A673 (cell line): ENCODE measurements at regions not wholly inside any gene's neighbourhood (a gene's known extent, or its start where the extent isn't known, plus 50 kb on each side); places are given as distances from the start of the nearest gene placed in this dataset.

ENCODE experiments used
- EZH2 ChIP-seq: fragments of 200-600 bp; sonication (generic); IDR thresholded peaks from 2 replicates; pipeline ENCODE4 v1.6.1; 2017; ENCODE audit warnings: borderline replicate concordance, low read depth, mild to moderate bottlenecking, mixed read lengths, antibody characterized with exemption, low read length; ENCODE audit not compliant: poor library complexity, severe bottlenecking
- TF ChIP-seq, protein P1 (sequence below): fragments of 300-800, 200-600 bp; sonication (generic); conservative IDR thresholded peaks from 2 replicates; pipeline ENCODE4 v1.5.1; 2017; ENCODE audit warnings: low read depth, mild to moderate bottlenecking, antibody characterized with exemption, low read length, moderate library complexity, mixed read lengths

DNA sequence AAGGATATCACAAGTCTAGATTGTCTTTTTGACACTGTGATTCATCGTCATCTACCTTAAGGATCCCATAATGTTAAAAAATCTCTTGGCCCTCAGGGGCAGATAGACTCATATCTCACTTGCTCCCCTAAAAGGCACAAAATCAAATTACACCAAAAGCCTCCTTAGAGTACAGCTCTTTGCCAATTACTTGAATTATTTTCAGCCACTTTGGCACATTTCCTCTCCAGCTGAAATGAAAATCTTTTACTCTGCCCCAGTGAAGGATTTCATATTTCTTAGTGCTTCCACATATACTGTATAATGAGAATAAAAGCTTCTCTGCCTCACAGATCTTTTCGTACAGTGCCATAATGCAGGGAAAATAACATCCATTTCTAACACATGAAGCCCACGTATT is 190.7 kb upstream of the GBE1 start:
- TF ChIP-seq, protein P1, sequence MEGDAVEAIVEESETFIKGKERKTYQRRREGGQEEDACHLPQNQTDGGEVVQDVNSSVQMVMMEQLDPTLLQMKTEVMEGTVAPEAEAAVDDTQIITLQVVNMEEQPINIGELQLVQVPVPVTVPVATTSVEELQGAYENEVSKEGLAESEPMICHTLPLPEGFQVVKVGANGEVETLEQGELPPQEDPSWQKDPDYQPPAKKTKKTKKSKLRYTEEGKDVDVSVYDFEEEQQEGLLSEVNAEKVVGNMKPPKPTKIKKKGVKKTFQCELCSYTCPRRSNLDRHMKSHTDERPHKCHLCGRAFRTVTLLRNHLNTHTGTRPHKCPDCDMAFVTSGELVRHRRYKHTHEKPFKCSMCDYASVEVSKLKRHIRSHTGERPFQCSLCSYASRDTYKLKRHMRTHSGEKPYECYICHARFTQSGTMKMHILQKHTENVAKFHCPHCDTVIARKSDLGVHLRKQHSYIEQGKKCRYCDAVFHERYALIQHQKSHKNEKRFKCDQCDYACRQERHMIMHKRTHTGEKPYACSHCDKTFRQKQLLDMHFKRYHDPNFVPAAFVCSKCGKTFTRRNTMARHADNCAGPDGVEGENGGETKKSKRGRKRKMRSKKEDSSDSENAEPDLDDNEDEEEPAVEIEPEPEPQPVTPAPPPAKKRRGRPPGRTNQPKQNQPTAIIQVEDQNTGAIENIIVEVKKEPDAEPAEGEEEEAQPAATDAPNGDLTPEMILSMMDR: no peak
- no peak for TF ChIP-seq EZH2
